GM18909 (cell line): ENCODE measurements at regions not wholly inside any gene's neighbourhood (a gene's known extent, or its start where the extent isn't known, plus 50 kb on each side); places are given as distances from the start of the nearest gene placed in this dataset.
"Not testable (repeated sequence)": the region's sequence is repeated elsewhere in the genome, so short reads cannot be mapped to it uniquely, and the experiment has no call there.

Experiments used
- ATAC-seq: cut with Tn5 transposase; IDR thresholded peaks from one replicate; pipeline ENCODE4 v1.9.1; 2021; ENCODE audit warnings: mild to moderate bottlenecking; ENCODE audit not compliant: unreplicated experiment, poor library complexity

- ATAC-seq, result not testable (repeated sequence)
Observed at GRCh38 chr7:159335181-159335926, 190.7 kb upstream of the VIPR2 start.

- not testable (repeated sequence) for ATAC-seq
Observed at GRCh38 chr7:159332854-159333479, 188.3 kb upstream of the VIPR2 start.

- ATAC-seq, result no peak
Observed at GRCh38 chr7:159331462-159331861, 186.8 kb upstream of the VIPR2 start.

GRCh38 chr7:159329818-159330378, 185.2 kb upstream of the VIPR2 start:
- no peak for ATAC-seq

DNA sequence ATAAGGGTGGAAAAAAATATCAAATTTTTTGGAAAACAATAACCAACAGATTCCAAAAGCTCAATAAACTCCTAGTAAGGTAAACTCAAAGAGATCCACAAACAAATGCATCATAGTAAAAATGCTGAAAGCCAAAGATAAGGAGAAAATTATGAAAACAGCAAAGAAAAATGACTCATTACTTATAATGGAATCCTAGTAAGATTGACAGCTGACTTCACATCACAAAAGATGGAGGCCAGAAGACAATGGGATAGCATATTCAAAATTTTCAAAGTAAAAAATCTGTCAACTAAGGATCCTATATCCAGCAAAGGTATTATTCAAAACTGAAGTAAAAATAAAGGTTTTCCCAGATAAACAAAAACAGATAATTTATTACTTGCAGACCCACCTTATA, 183.4 kb upstream of the VIPR2 start:
- no peak for ATAC-seq

- ATAC-seq, result no peak
Observed at GRCh38 chr7:159323359-159323758, 178.7 kb upstream of the VIPR2 start.

- ATAC-seq, result no peak
Observed at GRCh38 chr7:159321278-159321677, 176.6 kb upstream of the VIPR2 start.

DNA sequence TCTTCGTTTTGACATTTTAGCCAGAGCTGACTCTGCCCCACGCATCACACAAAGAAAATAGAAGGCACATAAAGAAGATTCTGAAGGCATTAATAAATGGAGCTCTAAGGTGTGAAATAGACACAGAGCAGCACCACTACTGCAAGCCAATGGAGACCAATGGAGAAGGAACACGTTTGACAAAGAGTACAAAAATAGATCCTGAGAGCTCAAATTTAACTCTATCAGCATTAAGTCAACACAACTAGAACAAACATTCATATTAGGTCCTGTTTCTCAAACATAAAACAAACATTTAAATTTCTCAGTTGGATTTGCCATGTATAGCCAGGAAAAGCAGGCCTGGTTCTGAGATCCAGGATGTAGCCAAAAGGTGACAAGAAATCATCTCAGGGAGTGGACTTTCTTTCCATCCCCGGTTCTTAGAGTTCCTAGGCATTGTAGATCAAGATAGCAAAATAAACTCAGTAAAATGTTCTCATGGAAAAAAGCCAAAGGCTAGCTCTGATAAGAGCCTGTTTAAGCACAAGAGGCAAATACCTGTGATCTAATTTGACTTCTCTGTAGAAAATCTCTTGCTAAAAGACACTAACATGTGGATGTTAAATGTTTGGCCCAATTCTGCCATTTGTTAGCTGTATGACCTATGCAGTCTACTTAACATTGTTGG, 174.2 kb upstream of the VIPR2 start:
- ATAC-seq, result no peak

- no peak for ATAC-seq
Observed at GRCh38 chr7:159317294-159317693, 172.6 kb upstream of the VIPR2 start.

DNA sequence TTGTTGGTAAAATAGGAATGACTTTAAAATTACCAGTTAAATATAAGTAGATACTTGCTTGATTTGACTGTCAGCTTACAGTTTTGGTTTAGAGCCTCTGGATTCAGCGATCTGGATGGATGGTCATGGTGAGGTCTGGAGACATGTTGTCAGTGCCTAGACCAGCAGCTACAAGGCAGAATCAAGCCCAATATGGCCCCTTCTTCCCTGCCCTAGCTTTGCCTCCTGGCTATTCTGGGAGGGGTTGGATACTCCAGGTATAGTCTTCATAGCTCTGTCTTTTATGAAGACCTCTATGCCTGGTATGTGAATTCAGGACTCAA, 166.5 kb upstream of the VIPR2 start:
- ATAC-seq, result no peak

DNA sequence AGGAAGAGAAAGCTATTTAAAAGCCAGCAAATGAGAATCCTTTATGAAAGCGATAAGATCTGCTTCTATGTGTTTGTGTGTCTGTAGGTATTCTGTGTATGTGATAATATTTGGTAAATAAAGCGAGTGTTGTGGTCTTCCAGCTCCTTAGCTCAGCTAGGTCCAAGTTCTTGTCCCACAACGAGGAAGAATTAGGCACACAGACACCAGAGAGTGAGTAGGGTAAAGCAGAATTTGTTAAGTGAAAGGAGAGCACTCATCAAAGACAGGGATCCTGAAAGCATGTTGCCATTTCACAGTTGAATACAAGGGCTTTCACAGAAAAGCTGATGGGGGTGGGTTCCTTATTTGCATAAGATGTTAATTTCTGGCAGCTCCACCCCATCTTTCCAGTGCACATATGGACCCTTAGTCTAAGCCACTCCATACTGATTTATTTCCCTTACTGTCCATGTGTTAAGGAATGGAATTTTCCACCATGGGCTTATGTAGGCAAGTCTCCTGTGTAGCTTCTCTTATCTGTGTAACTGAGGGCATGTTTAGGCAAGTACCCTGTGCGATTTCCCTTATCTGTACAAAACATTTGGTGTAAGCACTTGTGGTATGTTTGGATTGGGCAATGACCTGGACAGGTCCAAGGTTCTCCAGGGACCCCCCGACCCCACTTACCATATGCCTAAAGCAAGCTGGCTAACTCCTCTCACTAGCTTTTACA, 165.9 kb upstream of the VIPR2 start:
- no peak for ATAC-seq

DNA sequence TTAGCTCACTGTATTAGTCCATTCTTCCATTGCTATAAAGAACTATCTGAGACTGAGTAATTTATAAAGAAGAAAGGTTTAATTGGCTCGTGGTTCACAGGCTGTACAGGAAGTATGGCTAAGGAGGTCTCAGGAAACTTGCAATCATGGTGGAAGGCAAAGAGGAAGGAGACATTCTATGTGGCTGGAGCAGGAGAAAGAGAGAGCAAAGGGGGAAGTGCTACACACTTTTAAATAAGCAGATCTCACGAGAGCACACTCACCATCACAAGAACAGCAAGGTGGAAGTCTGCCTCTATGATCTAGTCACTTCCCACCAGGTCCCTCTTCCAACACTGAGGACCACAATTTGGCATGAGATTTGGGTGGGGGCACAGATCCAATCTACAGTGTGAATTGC, 164.5 kb upstream of the VIPR2 start:
- ATAC-seq, result not testable (repeated sequence)

DNA sequence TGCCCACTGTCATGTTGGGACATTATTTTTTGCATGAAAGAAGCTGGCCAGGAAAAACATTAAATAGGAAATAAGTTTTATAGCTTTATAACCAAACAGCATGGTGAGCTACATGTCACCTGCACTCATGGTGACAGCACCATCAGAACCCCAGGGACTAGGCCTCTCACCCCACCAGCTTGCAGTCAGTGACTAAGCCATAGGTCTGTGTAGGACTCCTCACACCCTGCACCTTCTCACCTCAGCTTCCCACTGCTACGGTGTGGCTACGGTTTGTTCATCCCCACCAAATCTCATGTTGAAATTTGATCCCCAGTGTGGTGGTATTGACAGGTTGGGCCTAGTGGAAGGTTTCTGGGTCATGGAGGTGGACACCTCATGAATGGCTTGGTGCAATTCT, 161.3 kb upstream of the VIPR2 start:
- ATAC-seq, result no peak

- not testable (repeated sequence) for ATAC-seq
Observed at GRCh38 chr7:159305185-159305584, 160.5 kb upstream of the VIPR2 start.

- ATAC-seq, result not testable (repeated sequence)
Observed at GRCh38 chr7:159303510-159303909, 158.8 kb upstream of the VIPR2 start.

DNA sequence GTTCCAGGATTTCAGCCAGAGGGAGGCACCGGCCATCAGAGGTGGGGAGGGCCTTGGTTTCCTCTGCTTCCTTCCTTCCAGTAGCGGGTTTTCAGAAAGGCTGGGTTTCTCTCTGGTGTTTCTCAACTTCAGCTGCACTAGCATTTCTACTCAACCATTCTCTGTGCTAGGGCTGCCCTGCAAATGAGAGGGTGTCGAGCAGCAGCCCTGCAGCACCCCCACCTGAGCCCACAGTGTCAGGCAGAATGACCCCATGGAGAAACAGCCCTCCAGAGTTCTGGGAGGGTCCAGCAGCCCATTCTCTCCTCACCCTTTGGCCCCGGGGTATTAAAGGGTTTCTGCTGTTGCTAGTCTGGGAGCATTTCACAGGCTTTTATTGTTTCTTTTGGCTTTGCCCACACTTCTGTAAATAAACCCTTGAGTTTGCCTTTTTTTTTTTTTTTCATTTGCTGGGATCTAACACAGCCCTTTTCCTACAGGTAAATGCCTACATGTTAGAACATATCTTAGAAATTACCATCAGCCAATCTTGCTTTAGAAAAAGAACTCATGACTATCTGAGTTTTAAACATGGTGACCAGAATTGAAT, 151.5 kb upstream of the VIPR2 start:
- no peak for ATAC-seq

DNA sequence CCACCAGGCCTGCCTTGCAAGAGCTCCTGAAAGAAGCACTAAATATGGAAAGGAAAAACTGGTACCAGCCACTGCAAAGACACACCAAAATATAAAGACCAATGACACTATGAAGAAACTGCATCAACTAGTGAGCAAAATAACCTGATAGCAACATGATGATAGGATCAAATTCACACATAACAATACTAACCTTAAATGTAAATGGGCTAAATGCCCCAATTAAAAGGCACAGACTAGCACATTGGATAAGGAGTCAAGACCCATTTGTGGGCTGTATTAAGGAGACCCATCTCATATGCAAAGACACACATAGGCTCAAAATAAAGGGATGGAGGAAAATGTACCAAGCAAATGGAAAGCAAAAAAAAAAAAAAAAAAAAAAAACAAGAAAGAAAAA, 141.8 kb upstream of the VIPR2 start:
- not testable (repeated sequence) for ATAC-seq

DNA sequence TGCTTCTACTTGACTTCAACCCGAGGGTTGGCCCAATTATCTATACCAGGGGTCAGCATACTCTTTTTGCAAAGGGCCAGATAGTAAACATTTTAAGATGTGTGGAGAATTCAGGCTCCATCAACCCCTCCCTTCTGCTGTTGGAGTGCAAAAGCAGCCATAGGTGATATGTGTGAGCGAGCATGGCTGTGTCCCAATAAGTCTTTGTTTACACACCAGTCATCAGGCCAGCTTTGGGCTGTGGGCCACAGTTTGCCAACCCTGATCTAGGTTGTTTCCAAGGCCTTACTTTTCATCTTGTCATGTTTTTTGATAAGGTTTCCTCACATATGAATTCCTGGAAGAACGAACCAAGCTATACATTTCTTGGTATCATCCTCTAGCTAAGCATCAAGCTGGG, 136.9 kb upstream of the VIPR2 start:
- ATAC-seq, result no peak

GRCh38 chr7:159280008-159280407, 135.3 kb upstream of the VIPR2 start:
- no peak for ATAC-seq

DNA sequence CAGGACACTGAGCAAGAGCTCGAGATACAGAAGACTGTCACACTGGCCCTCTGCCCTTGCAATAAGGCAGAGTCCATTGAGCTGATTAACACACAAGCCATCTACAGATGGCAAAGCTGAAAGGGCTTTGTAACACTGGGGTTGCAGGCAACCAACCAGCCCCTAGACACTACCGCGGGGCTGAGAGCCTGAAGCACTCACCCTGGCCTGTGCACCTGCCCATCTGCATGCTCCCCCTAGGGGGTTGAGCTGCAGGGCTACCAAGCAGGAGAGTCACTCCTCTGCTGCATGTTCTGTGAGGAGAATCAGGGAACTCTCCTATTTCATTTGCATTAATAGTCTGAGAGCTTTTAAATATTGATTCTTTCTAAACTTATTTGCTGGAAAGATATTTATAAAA, 128.1 kb upstream of the VIPR2 start:
- ATAC-seq, result no peak
